Breast epithelium (tissue), 3 donors: ENCODE measurements at regions not wholly inside any gene's neighbourhood (a gene's known extent, or its start where the extent isn't known, plus 50 kb on each side); places are given as distances from the start of the nearest gene placed in this dataset.

Experiments
- CTCF ChIP-seq, 3 donors: fragments of 450-650 bp; IDR thresholded peaks; one replicate each; pipeline ENCODE4 v1.5.1; 2016 to 2017; ENCODE audit warnings: antibody characterized with exemption in 3 of 3, mild to moderate bottlenecking in 3 of 3, moderate library complexity in 3 of 3
- POLR2A ChIP-seq: fragments of 450-650 bp; IDR thresholded peaks from one replicate; pipeline ENCODE4 v1.6.1; 2016; ENCODE audit warnings: antibody characterized with exemption, mild to moderate bottlenecking, moderate library complexity
- POLR2AphosphoS5 ChIP-seq, 3 donors: sonication (generic); formaldehyde crosslinking; IDR thresholded peaks; one replicate each; pipeline ENCODE4 v1.6.1; 2017; ENCODE audit warnings: antibody characterized with exemption in 3 of 3

GRCh38 chr9:19662213-19662612 is 126.6 kb downstream of the SLC24A2 start:
- TF ChIP-seq POLR2A (no peak), CTCF (IDR thresholded peaks at IDR 0.05) (no peak), POLR2AphosphoS5 (IDR thresholded peaks at IDR 0.05) (no peak)
